T-helper 2 cell treated with Interferon-gamma antibody and Interleukin-4, amounts not matched to agents 5 μg/mL and 100 μg/mL, for 36 hours (primary cell): ENCODE measurements at regions not wholly inside any gene's neighbourhood (a gene's known extent, or its start where the extent isn't known, plus 50 kb on each side); places are given as distances from the start of the nearest gene placed in this dataset.

Experiments used
- DNase-seq: peaks from one replicate; pipeline ENCODE4 v3.0.0; 2021; ENCODE audit warnings: low spot score
- H3K27ac Mint-ChIP-seq: one replicate; pipeline ENCODE4 v1.8.0; 2021; ENCODE audit warnings: mild to moderate bottlenecking, mixed read lengths
- H3K27me3 Mint-ChIP-seq: one replicate; pipeline ENCODE4 v1.8.0; 2021; ENCODE audit warnings: low read depth, mixed read lengths
- H3K36me3 Mint-ChIP-seq: one replicate; pipeline ENCODE4 v1.8.0; 2021; ENCODE audit warnings: low read depth, mixed read lengths
- H3K4me1 Mint-ChIP-seq: one replicate; pipeline ENCODE4 v1.8.0; 2021; ENCODE audit warnings: low read depth, mixed read lengths
- H3K4me3 Mint-ChIP-seq: one replicate; pipeline ENCODE4 v1.8.0; 2022; ENCODE audit warnings: mild to moderate bottlenecking, moderate library complexity, mixed read lengths
- H3K9me3 Mint-ChIP-seq: one replicate; pipeline ENCODE4 v1.8.0; 2021; ENCODE audit warnings: mixed read lengths

- no peaks in the 10 kb centered on the region for H3K36me3 Mint-ChIP-seq
- no peaks in the 10 kb centered on the region for H3K27me3 Mint-ChIP-seq
- peaks cover 7% of the 10 kb centered on the region for H3K4me1 Mint-ChIP-seq
- H3K4me3 Mint-ChIP-seq, result no peak overlapping the region
- H3K27ac Mint-ChIP-seq, result no peak overlapping the region
- no peaks in the 10 kb centered on the region for H3K9me3 Mint-ChIP-seq
- DNase-seq, result no peak
These were observed 238.5 kb downstream of the TBX18 start for GRCh38 chr6:84525907-84526306.

DNA sequence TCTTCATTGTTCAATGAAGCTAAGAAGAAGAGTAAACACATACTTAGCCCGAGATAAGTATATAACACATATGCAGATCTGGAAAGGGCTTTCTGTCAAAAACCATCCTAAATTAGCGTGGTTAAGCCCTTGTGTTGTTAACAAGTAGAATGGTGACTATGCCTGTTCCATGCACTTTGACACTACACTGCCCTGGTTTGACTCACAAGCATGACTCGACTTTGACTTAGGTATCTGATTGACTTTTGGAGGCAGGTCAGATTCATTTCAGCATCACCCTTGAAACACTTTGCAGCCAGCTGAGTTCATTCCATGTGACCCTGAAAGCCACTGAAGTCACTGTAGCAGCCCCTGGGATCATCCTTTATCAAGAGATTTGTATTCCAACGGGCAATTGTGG, 239.8 kb downstream of the TBX18 start:
- Mint-ChIP-seq H3K4me3 (no peak overlapping the region), H3K4me1 (peaks cover 7% of the 10 kb centered on the region), H3K9me3 (no peaks in the 10 kb centered on the region), H3K27me3 (no peaks in the 10 kb centered on the region), H3K27ac (no peak overlapping the region), H3K36me3 (no peaks in the 10 kb centered on the region)
- no peak for DNase-seq

DNA sequence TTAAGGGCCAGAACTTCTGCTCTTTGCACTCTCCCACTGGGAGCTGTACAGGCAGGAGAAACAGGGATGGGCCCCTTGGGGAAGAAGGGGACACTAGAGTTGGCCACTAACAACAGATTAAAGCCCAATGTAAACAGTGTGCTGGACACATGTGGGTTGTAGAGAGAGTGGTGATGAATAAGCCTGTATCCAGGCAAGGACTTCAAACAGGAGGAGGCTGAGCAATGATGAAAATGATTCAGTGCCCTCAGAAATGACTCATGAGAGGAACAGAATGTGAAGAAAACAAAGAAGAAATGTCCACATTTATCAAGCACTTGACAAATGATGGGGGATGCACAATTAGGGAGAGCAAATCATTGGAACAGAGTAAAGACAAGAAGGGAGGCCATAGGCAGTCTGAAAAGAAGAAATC, 242.3 kb downstream of the TBX18 start:
- Mint-ChIP-seq H3K36me3 (no peaks in the 10 kb centered on the region), H3K27ac (no peak overlapping the region), H3K4me3 (no peak overlapping the region), H3K9me3 (no peaks in the 10 kb centered on the region), H3K27me3 (no peaks in the 10 kb centered on the region), H3K4me1 (peaks cover 7% of the 10 kb centered on the region)
- DNase-seq, result no peak

DNA sequence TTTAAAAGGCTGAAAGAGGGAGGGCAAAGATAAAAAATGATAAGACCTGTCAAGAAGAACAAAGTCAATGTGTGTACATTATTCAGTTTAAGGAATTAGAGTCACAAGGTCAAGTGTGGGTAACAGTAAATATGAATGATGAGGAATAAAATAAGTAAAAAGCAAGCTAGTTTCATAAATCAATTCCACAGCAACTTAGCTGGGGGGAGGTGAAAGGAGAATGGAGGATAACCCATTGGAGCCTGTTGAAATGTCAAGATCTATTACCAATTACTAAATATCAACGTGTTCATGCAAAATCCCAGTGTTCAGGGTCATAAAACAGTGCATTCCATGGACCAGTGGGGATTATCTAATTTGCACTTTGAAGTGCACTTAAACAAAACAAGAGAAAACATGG, 242.9 kb downstream of the TBX18 start:
- Mint-ChIP-seq H3K4me3 (no peak overlapping the region), H3K4me1 (peaks cover 3% of the 10 kb centered on the region), H3K27ac (no peak overlapping the region), H3K36me3 (no peaks in the 10 kb centered on the region), H3K9me3 (no peaks in the 10 kb centered on the region), H3K27me3 (no peaks in the 10 kb centered on the region)
- no peak for DNase-seq

- H3K4me1 Mint-ChIP-seq, result no peaks in the 10 kb centered on the region
- no peak overlapping the region for H3K27ac Mint-ChIP-seq
- no peaks in the 10 kb centered on the region for H3K36me3 Mint-ChIP-seq
- DNase-seq, result no peak
- no peak overlapping the region for H3K4me3 Mint-ChIP-seq
- H3K9me3 Mint-ChIP-seq, result no peaks in the 10 kb centered on the region
- H3K27me3 Mint-ChIP-seq, result no peaks in the 10 kb centered on the region
These were observed 246.5 kb downstream of the TBX18 start for GRCh38 chr6:84517741-84518530.

DNA sequence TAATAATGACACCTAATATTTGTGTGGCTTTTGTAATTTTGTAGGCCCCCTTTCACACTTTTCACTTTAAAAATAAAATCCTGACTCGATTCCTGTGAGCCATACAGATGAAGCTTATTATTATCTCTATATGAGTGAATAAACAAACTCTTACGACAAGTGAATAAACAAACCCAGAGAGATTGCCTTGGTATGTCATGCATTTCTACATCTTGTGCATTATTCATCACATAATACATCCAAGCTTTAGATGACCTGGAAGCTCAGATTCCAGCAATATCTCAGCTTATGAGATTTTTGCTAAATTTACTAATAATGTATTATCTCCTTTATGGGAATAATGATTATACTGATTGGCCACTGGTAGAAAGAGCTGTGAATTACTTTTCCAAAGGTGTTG, 248.2 kb downstream of the TBX18 start:
- Mint-ChIP-seq H3K4me1 (no peaks in the 10 kb centered on the region), H3K36me3 (no peaks in the 10 kb centered on the region), H3K4me3 (no peak overlapping the region), H3K9me3 (no peaks in the 10 kb centered on the region), H3K27ac (no peak overlapping the region), H3K27me3 (no peaks in the 10 kb centered on the region)
- no peak for DNase-seq

GRCh38 chr6:84515067-84515466, 249.3 kb downstream of the TBX18 start:
- no peak for DNase-seq
- no peak overlapping the region for H3K27ac Mint-ChIP-seq
- H3K36me3 Mint-ChIP-seq, result no peaks in the 10 kb centered on the region
- no peaks in the 10 kb centered on the region for H3K9me3 Mint-ChIP-seq
- no peaks in the 10 kb centered on the region for H3K27me3 Mint-ChIP-seq
- H3K4me1 Mint-ChIP-seq, result no peaks in the 10 kb centered on the region
- H3K4me3 Mint-ChIP-seq, result no peak overlapping the region

DNA sequence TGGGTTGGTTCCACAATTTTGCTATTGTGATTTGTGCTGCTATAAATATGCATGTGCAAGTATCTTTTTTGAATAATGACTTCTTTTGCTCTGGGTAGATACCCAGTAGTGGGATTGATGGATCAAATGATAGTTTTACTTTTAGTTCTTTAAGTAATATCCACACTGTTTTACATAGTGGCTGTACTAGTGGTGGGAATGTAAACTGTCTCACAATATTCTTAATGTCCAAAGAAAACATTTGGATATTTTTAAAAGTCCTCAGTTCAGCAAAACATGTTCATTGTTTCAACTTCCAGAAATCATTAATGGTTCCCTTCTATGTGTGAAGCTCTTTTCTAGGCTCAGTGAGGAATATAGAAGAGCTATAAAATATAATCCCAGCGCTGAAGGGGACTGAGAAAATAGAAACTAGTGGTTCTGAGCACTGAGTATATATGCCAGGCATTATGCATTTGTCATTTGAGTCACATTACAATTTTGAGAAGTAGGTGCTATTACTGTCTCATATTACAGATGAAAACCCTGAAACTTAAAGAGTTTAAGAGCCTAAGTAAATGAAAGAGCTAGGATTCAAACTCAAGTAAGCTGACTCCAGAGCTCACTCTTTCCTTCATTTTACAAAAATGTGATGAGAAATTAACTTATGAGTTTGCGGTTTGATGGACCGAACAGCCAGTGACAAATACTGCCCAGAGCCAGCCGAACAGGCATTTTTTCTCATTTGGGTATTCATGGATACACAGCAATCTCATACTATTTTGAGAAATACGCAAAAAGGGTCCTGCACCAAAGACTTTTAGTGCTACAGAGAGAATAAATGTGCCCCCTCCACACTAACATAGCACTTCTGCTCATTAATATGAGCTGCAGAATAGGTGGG, 250.1 kb downstream of the TBX18 start:
- Mint-ChIP-seq H3K27me3 (no peaks in the 10 kb centered on the region), H3K9me3 (no peaks in the 10 kb centered on the region), H3K4me1 (no peaks in the 10 kb centered on the region), H3K27ac (no peak overlapping the region), H3K36me3 (no peaks in the 10 kb centered on the region), H3K4me3 (no peak overlapping the region)
- DNase-seq, result no peak

DNA sequence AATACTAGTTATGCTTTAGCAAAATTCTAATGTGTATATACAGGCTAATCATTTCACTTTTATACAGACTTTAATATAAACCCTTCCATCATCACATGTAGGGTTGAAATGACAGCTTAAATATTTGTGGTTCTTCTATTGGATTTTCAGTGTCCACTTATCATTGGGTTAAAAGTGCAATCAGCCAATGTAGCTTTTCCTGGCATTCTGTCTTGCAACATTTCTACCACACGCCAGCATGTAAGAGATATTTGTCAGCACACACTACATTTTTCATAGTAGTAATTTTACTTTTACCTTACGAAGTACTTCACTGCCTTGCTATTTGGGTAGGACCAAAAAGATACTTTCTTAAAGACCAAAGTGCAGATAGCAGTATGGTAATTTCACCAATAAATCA, 252.0 kb downstream of the TBX18 start:
- no peak for DNase-seq
- Mint-ChIP-seq H3K27ac (no peak overlapping the region), H3K9me3 (no peaks in the 10 kb centered on the region), H3K36me3 (no peaks in the 10 kb centered on the region), H3K4me3 (no peak overlapping the region), H3K27me3 (no peaks in the 10 kb centered on the region), H3K4me1 (no peaks in the 10 kb centered on the region)

DNA sequence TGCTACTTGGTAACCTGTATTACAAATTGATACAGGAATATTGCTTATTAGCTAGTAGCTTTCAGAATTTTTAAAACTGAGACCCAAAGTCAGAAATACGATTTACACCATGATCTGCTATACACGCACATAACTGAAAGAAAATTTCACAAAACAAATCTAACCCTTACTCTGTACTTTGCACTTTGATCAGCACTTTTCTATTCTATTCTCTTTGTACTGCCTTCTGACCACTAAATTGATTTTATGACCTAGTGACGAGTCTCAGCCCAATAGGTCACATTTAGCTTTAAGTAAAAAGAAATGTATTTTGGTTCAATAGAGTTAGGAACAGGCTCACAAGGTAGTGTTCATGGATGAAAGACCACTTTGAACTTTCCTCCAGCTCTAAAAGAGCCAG, 252.5 kb downstream of the TBX18 start:
- Mint-ChIP-seq H3K27ac (no peak overlapping the region), H3K36me3 (no peaks in the 10 kb centered on the region), H3K27me3 (no peaks in the 10 kb centered on the region), H3K9me3 (no peaks in the 10 kb centered on the region), H3K4me1 (no peaks in the 10 kb centered on the region), H3K4me3 (no peak overlapping the region)
- DNase-seq, result no peak

- Mint-ChIP-seq H3K4me1 (no peaks in the 10 kb centered on the region), H3K36me3 (no peaks in the 10 kb centered on the region), H3K27me3 (no peaks in the 10 kb centered on the region), H3K4me3 (no peak overlapping the region), H3K9me3 (no peaks in the 10 kb centered on the region), H3K27ac (no peak overlapping the region)
- DNase-seq, result no peak
These were observed 255.4 kb downstream of the TBX18 start for GRCh38 chr6:84508981-84509380.

DNA sequence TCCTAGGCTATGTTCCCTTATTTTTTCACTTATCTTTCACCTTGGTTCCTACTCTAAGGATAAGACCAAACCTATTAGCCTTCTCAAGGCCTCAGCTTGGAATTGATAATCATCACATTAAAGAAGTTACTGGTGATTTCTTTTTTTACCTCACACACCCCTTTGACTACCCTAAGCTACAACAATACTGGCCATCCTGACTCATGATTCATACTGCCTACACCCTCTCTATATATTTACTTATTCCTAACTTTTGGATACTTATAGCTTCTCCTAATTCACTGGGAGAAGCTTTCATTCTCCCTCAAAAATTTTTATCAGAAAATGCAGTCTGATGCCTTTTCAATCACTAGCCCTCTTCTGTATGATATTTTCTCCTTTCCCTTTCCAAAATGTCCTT, 256.1 kb downstream of the TBX18 start:
- H3K9me3 Mint-ChIP-seq, result no peaks in the 10 kb centered on the region
- H3K27me3 Mint-ChIP-seq, result no peaks in the 10 kb centered on the region
- H3K4me1 Mint-ChIP-seq, result no peaks in the 10 kb centered on the region
- no peak overlapping the region for H3K27ac Mint-ChIP-seq
- DNase-seq, result no peak
- no peaks in the 10 kb centered on the region for H3K36me3 Mint-ChIP-seq
- H3K4me3 Mint-ChIP-seq, result no peak overlapping the region

GRCh38 chr6:84504025-84504424, 260.4 kb downstream of the TBX18 start:
- Mint-ChIP-seq H3K9me3 (peaks cover 3% of the 10 kb centered on the region), H3K36me3 (no peaks in the 10 kb centered on the region), H3K27ac (no peak overlapping the region), H3K4me3 (no peak overlapping the region), H3K4me1 (no peaks in the 10 kb centered on the region), H3K27me3 (no peaks in the 10 kb centered on the region)
- DNase-seq, result no peak

DNA sequence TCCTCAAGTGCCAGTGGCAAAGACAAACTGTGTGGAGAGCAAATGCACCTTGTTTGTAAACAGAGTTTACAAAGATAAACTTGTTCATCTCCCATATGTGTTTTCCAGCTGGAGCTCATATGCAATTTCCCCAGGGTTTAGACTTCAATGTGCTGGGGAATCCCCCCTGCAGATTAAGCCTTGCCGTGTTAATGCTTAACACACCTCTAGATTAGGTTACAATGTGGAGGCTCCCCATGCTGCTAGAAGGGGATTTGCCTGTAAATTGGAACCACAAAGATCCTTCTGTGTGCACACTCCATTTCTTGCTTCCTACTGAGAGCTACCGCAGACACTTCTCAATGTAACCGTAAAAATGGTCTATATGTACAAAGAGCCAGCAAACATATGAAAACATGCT, 263.1 kb downstream of the TBX18 start:
- H3K4me3 Mint-ChIP-seq, result no peak overlapping the region
- peaks cover 3% of the 10 kb centered on the region for H3K9me3 Mint-ChIP-seq
- no peak overlapping the region for H3K27ac Mint-ChIP-seq
- H3K36me3 Mint-ChIP-seq, result no peaks in the 10 kb centered on the region
- H3K4me1 Mint-ChIP-seq, result no peaks in the 10 kb centered on the region
- no peaks in the 10 kb centered on the region for H3K27me3 Mint-ChIP-seq
- DNase-seq, result no peak
